ENCODE measurements at regions not wholly inside any gene's neighbourhood (a gene's known extent, or its start where the extent isn't known, plus 50 kb on each side); places are given as distances from the start of the nearest gene placed in this dataset.

DNA sequence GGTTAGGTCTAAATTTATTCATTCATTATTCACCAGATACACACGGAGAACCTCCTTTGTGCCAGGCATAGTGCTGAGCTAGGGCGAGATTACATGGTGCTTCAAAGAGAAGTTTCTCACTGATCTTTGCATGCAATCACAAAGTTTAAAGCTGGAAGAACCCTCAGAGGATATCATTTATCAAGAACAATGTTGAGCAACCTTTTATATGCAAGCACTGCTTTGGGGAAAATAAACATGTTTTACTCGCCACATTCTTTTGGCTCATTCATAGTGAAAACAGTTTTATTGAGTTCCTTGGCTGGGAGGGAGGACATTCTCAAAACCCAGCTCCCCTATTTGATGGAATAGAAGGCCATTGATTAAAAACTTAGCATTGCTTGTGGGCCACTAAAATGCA is 49.8 kb upstream of the XYLT1 start:
- DNase-seq (ENCODE audit: low read depth in 2 of 3, low spot score in 2 of 3) = no peak
